HG02938 (cell line): ENCODE measurements at regions not wholly inside any gene's neighbourhood (a gene's known extent, or its start where the extent isn't known, plus 50 kb on each side); places are given as distances from the start of the nearest gene placed in this dataset.

Experiments
- ATAC-seq: cut with Tn5 transposase; IDR thresholded peaks from one replicate; pipeline ENCODE4 v1.9.1; 2021; ENCODE audit warnings: mild to moderate bottlenecking, moderate library complexity; ENCODE audit not compliant: unreplicated experiment

DNA sequence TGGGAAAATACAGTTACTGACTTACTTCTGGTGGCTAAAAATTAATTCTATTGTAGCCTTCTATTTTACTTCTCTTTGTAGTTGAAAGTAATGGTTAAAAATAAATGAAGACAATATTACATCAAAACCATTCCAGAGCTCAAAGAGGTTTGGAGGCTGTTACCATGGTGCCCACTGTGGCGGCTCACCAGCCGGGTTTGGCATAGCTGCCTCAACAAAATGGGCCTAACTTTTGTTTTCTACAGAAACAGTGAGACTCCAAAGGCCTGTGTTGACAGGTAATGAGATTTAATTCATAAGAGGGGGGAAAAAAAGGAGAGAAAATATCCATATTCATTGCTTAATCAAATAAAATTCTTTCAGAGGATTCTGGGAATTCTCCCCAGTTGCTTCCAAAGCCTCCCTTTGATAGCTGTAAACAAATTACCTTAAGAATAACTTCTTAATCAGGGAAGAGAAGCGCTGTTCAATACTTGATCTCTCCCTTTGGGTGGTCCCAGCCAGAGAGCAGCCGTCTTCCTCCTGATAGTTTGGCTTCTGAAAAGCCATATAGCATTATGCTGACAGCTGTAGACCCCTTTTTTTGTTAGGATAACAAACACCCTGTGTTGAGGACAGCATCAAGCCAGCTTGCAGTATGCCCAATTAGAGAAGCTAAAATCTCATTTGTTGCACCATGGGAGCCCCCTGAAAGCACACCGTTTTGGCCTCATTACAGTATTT, 266.8 kb downstream of the NEDD1 start:
- ATAC-seq = no peak

- ATAC-seq = no peak
Observed at GRCh38 chr12:97177481-97177880, 270.4 kb downstream of the NEDD1 start.

GRCh38 chr12:97181571-97182265, 274.7 kb downstream of the NEDD1 start:
- no peak for ATAC-seq

GRCh38 chr12:97182769-97183168, 275.7 kb downstream of the NEDD1 start:
- no peak for ATAC-seq

GRCh38 chr12:97184127-97184773, 277.2 kb downstream of the NEDD1 start:
- no peak for ATAC-seq

DNA sequence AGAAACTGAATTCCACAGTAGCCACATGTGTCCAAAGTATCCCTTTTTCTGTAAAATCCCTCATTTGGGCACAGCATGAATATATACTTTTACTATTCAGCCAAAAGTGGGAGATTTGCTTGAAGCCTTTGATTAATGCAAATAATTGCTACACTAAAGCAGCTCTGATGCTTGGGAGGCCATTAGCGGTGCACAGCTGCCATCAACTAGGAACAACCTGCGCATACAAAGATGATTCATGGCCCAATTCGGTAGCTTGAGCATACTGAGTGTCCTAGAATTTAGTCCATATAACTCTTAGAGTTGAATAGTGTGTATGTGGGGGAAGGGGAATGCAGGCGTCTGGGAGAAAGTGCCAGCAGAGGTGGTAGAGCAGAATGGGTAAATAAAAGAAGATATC, 277.0 kb upstream of the RMST start:
- no peak for ATAC-seq

GRCh38 chr12:97194546-97194945, 268.1 kb upstream of the RMST start:
- ATAC-seq = no peak

DNA sequence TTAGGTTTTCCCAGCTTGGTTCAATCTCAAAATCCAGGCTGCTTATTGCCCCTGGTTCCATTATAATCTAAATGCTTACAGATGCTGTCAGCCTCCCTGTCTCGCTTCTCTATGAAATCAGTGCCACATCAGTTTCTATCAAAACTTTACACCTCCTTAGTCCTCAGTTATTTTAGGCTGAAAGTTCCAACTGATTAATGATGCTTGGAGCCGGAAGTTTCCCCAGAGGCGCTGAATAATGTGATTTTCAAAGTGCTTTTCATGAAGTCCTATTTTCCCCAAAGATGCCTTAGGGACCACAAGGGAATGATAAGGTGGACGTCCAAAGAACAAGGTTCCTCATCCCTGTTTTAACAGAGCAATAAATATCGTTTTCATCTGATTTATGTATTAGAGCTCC, 262.4 kb upstream of the RMST start:
- ATAC-seq = no peak

- ATAC-seq = no peak
Observed at GRCh38 chr12:97203408-97203807, 259.2 kb upstream of the RMST start.

DNA sequence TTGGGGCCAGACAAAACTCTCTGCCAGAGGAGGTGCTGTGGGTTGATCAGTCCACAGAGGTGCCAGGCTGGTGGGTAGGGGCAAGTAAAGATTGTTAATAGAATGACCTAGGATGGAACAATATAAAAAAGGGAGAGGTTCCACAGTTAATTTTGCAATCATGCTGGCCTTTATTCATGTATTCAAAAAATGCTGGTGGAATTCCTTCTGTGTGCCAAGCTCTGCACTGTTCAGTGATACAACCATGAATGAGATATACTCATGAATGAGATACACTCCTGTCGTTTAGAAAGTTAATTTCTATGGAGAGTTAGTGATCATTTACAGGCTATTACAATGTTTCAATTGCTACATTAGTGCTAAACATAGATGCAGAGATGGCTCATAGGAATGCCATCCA, 252.6 kb upstream of the RMST start:
- no peak for ATAC-seq

- no peak for ATAC-seq
Observed at GRCh38 chr12:97211416-97211930, 251.1 kb upstream of the RMST start.

- no peak for ATAC-seq
Observed at GRCh38 chr12:97216848-97217247, 245.8 kb upstream of the RMST start.

DNA sequence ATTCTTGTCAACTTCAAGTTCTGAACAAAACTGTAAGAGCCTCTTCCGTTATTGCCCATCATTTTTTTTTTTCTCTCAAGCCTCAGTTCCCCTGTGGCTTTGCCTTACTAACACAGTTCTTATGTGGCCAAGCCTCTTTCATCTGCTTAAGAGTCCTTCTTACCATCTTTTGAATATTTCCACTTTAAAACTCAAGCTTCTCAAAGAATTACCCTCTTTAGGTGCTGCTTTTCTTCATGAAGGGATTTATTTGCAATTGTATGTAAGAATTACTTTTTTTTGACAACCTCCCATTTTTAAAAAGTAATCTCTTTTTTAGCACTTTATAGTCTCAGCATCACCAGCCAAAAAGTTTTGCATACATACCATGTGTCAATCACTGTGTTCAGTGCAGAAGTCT, 240.2 kb upstream of the RMST start:
- no peak for ATAC-seq

DNA sequence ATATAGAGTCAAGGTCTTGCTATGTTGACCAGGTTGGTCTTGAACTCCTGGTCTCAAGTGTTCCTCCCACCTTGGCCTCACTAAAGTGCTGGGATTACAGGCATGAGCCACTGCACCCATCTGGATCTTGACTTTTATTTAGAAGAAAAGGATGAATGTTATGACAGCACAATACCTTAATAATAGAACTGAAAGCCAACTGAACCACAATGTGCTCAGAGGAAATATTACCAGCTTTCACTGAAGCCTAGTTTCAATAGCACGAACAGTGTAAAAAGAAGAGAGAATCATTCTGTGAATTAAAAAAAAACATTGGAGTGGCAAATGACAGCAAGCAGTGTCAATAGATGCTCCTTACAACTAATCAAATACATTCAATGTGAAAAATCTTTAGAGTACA, 239.2 kb upstream of the RMST start:
- peak; percentile 77 for ATAC-seq

DNA sequence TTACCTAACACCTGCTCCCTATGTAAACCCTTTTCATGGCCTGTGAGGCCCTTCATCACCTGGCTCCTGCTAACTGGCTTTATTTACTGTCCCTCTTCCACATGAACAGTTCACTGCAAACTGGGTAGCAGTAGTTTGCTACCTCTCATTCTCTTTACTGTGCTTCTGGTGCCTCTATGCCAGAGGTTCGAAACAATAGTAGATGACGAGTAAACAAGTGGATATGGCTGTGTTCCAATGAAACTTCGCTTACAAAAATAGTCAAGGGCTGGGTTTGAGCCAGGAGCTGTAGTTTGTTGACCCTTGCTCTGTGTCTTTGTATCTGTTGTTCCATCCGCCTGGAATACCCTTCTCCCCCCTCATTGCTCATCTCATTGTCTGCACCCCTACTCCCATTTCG, 233.6 kb upstream of the RMST start:
- ATAC-seq = no peak

GRCh38 chr12:97235102-97235501, 227.5 kb upstream of the RMST start:
- ATAC-seq = no peak

DNA sequence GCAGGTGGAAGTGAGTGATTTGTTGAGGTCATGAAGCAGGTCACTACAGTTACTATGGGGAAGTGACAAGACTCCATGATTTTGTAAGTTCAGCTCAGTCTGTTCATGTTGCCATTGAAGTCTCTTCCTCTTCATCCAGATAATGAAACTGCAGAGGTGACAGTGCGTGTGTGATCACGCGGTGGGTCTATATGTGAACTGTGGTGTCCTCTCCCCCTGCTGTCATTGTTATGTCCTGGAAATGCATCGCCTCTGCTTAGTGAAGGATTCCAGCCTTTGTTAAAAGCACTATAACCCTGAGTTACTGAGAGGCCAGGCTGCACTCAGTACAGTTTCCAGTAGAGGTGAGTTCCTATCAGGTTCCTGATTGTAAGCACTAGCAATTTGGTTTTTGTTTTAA, 216.2 kb upstream of the RMST start:
- no peak for ATAC-seq

DNA sequence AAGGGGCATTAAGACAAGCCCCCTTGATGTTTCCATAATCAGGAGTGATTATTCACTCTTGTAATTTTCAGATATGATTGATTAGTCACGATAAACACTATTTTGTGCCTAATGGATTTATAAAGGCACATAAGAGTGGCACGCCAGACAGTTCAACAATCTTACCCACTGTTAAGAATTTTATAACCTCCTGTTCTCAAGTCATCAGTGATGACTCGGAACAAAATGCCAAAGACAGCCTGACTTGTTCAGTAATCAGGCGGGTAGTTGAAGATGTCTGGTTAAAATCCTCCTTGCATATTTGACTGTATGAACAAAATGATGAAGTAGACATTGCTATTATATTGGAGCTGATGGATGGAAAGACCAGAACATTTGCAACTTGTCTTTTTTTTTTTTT, 212.1 kb upstream of the RMST start:
- ATAC-seq = no peak

GRCh38 chr12:97257726-97258125, 204.9 kb upstream of the RMST start:
- ATAC-seq = no peak

DNA sequence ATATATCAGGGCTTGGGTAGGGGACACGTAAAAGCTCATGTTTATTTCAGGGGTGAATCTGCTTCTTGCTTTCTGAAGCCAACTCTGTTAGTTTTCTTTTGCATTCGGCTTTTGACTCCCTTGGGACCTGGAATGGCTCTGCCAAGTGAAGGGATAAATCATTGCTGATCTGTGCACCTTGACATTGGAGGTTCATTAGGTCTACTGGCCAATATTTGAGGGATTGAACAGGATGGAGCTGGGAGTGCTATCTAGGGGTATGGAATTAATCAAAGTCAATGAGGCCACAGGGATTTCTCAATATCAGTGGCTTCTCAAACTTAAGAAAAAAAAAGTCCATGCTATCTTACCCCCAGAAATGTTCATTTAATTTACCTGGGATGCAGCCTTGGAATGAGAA, 203.5 kb upstream of the RMST start:
- ATAC-seq = no peak

DNA sequence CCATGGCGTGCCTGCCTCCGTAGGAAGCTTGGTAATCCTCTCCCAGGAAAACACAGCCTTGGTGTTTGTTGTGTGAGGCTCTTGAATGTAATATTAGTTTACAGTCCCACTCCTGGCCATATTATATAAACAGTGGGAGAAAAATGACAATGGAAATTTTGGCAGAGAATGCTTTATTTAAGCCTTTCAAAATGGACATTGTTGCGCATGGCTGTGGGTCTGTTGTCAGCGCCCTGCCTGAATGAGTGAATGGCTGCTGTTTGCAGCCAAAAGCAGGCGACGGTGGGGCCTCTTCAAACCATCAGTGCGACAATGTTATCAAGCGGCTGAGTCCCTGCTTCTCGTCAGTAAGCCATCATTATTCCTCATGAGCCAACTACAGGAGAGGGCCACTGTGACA, 201.8 kb upstream of the RMST start:
- no peak for ATAC-seq

DNA sequence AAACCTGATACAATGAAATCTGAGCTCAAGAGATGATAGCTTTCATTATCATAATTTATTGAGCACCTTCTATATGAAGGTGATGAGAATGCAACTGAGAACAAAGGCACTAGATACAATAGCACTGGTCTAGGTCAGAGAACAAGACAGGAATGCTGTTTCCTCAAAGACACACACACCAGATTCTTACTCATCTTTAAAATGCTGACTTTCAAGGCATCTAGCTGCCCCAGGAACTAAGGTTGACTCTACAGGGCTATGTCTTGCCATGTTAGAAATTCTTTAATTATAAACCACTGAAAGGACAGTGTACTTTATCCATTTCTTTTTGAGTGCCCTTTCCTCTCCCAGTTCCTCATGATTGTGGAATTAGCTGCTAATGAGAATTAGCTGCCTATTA, 195.4 kb upstream of the RMST start:
- no peak for ATAC-seq
